A549 (cell line): ENCODE measurements at regions not wholly inside any gene's neighbourhood (a gene's known extent, or its start where the extent isn't known, plus 50 kb on each side); places are given as distances from the start of the nearest gene placed in this dataset.

Source experiments
- ATAC-seq, 2 experiments: fragments of 200-7000 bp in 1 of 2; fragments of >200 bp in 1 of 2; cut with Nextera tagmentation in 1 of 2; cut with Tn5 transposase in 1 of 2; 3 replicates each; pipeline versions ENCODE4 v1.8.0 to v1.9.1; 2018 to 2020; ENCODE audit warnings: mild to moderate bottlenecking in 1 of 2, moderate library complexity in 1 of 2
- CTCF ChIA-PET: fragments of 300-600 bp; sonication (Branson Sonifier 250); formaldehyde crosslinking; extraction: SDS; loops from one replicate; lab custom pipeline; 2021; ENCODE audit warnings: antibody characterized with exemption, inconsistent platforms; lab: Yijun Ruan, JAX
- POLR2A ChIA-PET: fragments of 350-600 bp; formaldehyde crosslinking; extraction: SDS; loops from one replicate; lab custom pipeline; 2021; ENCODE audit warnings: antibody characterized with exemption, inconsistent platforms; lab: Yijun Ruan, JAX
- DNase-seq, 2 experiments: peaks; one replicate each; pipeline versions ENCODE4 v3.0.0 to v3.0.0-alpha.2; 2011 to 2016; ENCODE audit warnings: low read depth in 1 of 2, low spot score in 1 of 2
- FAIRE-seq: peaks from 2 replicates; lab custom pipeline; 2011; peaks lifted over from hg19 to GRCh38; lab: Jason Lieb, UNC
- H3K27ac ChIP-seq, 2 experiments: fragments of >200 bp; sonication (Bioruptor Twin); formaldehyde crosslinking; 3 replicates each; pipeline ENCODE4 v1.5.1; 2016 to 2017
- H3K4me1 ChIP-seq: fragments of >200 bp; sonication (Bioruptor Twin); formaldehyde crosslinking; 3 replicates; pipeline ENCODE4 v1.6.1; 2016
- H3K4me2 ChIP-seq: fragments of >200 bp; sonication (Bioruptor Twin); formaldehyde crosslinking; 3 replicates; pipeline ENCODE4 v1.6.1; 2016
- H3K4me3 ChIP-seq: fragments of >200 bp; sonication (Bioruptor Twin); formaldehyde crosslinking; 3 replicates; pipeline ENCODE4 v1.5.1; 2016
- H3K9me3 ChIP-seq: fragments of >200 bp; sonication (Bioruptor Twin); formaldehyde crosslinking; 3 replicates; pipeline ENCODE4 v1.6.1; 2016
- ATOH8 ChIP-seq: fragments of 250-450 bp; sonication (Bioruptor Pico); IDR thresholded peaks from 2 replicates; pipeline ENCODE4 v1.5.0; 2020; ENCODE audit warnings: low read depth, mild to moderate bottlenecking, moderate library complexity
- BCL3 ChIP-seq: fragments of >200 bp; sonication (Bioruptor Twin); formaldehyde crosslinking; IDR thresholded peaks from 3 replicates; pipeline ENCODE4 v1.6.1; 2016
- EHF ChIP-seq: fragments of 250-450 bp; sonication (Bioruptor Pico); IDR thresholded peaks from 2 replicates; pipeline ENCODE4 v1.5.0; 2020; ENCODE audit warnings: mild to moderate bottlenecking
- EHMT2 ChIP-seq: fragments of 200-600 bp; sonication (generic); IDR thresholded peaks from 2 replicates; pipeline ENCODE4 v1.6.1; 2016; ENCODE audit warnings: antibody characterized with exemption, low read depth, mild to moderate bottlenecking, moderate library complexity
- EP300 ChIP-seq, 2 experiments: fragments of >200 bp; sonication (Bioruptor Twin); formaldehyde crosslinking; IDR thresholded peaks; 2 replicates in 1 of 2; 3 replicates in 1 of 2; pipeline ENCODE4 v1.6.1; 2016 to 2017
- FOSB ChIP-seq: fragments of 250-450 bp; sonication (Bioruptor Pico); IDR thresholded peaks from 2 replicates; pipeline ENCODE4 v1.5.0; 2020; ENCODE audit warnings: mild to moderate bottlenecking, moderate library complexity
- HEYL ChIP-seq: fragments of 250-450 bp; sonication (Bioruptor Pico); IDR thresholded peaks from 2 replicates; pipeline ENCODE4 v1.8.0; 2021; ENCODE audit warnings: mild to moderate bottlenecking, moderate library complexity
- HOXA7 ChIP-seq: fragments of 250-450 bp; sonication (Bioruptor Pico); IDR thresholded peaks from 2 replicates; pipeline ENCODE4 v1.5.0; 2020; ENCODE audit warnings: mild to moderate bottlenecking, moderate library complexity
- HOXB13 ChIP-seq: fragments of 250-450 bp; sonication (Bioruptor Pico); IDR thresholded peaks from 2 replicates; pipeline ENCODE4 v1.5.0; 2020; ENCODE audit warnings: low read depth, mild to moderate bottlenecking, moderate library complexity
- HOXB5 ChIP-seq: fragments of 250-450 bp; sonication (Bioruptor Pico); IDR thresholded peaks from 2 replicates; pipeline ENCODE4 v1.5.0; 2020; ENCODE audit warnings: mild to moderate bottlenecking, moderate library complexity
- JUN ChIP-seq, 2 experiments: fragments of >200 bp; sonication (Bioruptor Twin); formaldehyde crosslinking; IDR thresholded peaks; 2 replicates in 1 of 2; 3 replicates in 1 of 2; pipeline ENCODE4 v1.6.1; 2016 to 2017
- JUNB ChIP-seq: fragments of >200 bp; sonication (Bioruptor Twin); formaldehyde crosslinking; IDR thresholded peaks from 2 replicates; pipeline ENCODE4 v1.6.1; 2016
- KDM1A ChIP-seq: fragments of 200-600 bp; sonication (generic); IDR thresholded peaks from 2 replicates; pipeline ENCODE4 v1.6.1; 2016; ENCODE audit warnings: low read depth, mild to moderate bottlenecking
- NFE2L2 ChIP-seq: fragments of 150-350 bp; conservative IDR thresholded peaks from 2 replicates; pipeline ENCODE4 v1.6.1; 2014; ENCODE audit warnings: low read length
- NR3C1 ChIP-seq: fragments of >200 bp; sonication (Bioruptor Twin); formaldehyde crosslinking; IDR thresholded peaks from 3 replicates; pipeline ENCODE4 v1.6.1; 2017
- POLR2A ChIP-seq: IDR thresholded peaks from 2 replicates; pipeline ENCODE4 v1.6.1; 2012; ENCODE audit warnings: mild to moderate bottlenecking, low read length
- POLR2AphosphoS2 ChIP-seq: conservative IDR thresholded peaks from 2 replicates; pipeline ENCODE4 v1.6.1; 2012; ENCODE audit warnings: low read length, improper control_type of control experiment, inconsistent platforms
- RARB ChIP-seq: fragments of 250-450 bp; sonication (Bioruptor Pico); IDR thresholded peaks from 2 replicates; pipeline ENCODE4 v1.8.0; 2021; ENCODE audit warnings: mild to moderate bottlenecking, moderate library complexity
- RCOR1 ChIP-seq: fragments of 150-350 bp; IDR thresholded peaks from 2 replicates; pipeline ENCODE4 v1.6.1; 2014; ENCODE audit warnings: antibody characterized with exemption, low read length, low read depth
- REST ChIP-seq: fragments of 200-600 bp; sonication (generic); IDR thresholded peaks from 2 replicates; pipeline ENCODE4 v1.6.1; 2016; ENCODE audit warnings: antibody characterized with exemption, mild to moderate bottlenecking, moderate library complexity
- RNF2 ChIP-seq: fragments of 200-600 bp; sonication (generic); IDR thresholded peaks from 2 replicates; pipeline ENCODE4 v1.6.1; 2016; ENCODE audit warnings: low read depth, mild to moderate bottlenecking, antibody characterized with exemption, moderate library complexity, borderline replicate concordance
- SREBF2 ChIP-seq: fragments of 450-650 bp; IDR thresholded peaks from 2 replicates; pipeline ENCODE4 v1.6.1; 2014; ENCODE audit warnings: mild to moderate bottlenecking, moderate library complexity
- TFCP2L1 ChIP-seq: fragments of 250-450 bp; sonication (Bioruptor Pico); IDR thresholded peaks from 2 replicates; pipeline ENCODE4 v1.5.0; 2021; ENCODE audit warnings: mild to moderate bottlenecking
- ZC3H11A ChIP-seq: fragments of 450-650 bp; IDR thresholded peaks from 2 replicates; pipeline ENCODE4 v1.6.1; 2014; ENCODE audit warnings: antibody characterized with exemption, mild to moderate bottlenecking
- WGBS: methylation state at CpG from one replicate; pipeline ENCODE4 v1.1.6; 2017; ENCODE audit errors: missing lambda C conversion rate; 5-methylcytosine and 5-hydroxymethylcytosine counted together
- TF ChIP-seq, protein P1 (sequence below): fragments of 250-450 bp; sonication (Bioruptor Pico); IDR thresholded peaks from 2 replicates; pipeline ENCODE4 v1.5.0; 2021; ENCODE audit warnings: mild to moderate bottlenecking, moderate library complexity, borderline replicate concordance
- TF ChIP-seq, protein P2 (sequence below): IDR thresholded peaks from 2 replicates; pipeline ENCODE4 v1.6.1; 2012; ENCODE audit warnings: low read depth, borderline replicate concordance
- TF ChIP-seq, protein P3 (sequence below): IDR thresholded peaks from 2 replicates; pipeline ENCODE4 v1.6.1; 2012
- TF ChIP-seq, protein P4 (sequence below): fragments of 150-350 bp; IDR thresholded peaks from 2 replicates; pipeline ENCODE4 v1.6.1; 2014; ENCODE audit warnings: low read depth, mild to moderate bottlenecking, low read length

DNA sequence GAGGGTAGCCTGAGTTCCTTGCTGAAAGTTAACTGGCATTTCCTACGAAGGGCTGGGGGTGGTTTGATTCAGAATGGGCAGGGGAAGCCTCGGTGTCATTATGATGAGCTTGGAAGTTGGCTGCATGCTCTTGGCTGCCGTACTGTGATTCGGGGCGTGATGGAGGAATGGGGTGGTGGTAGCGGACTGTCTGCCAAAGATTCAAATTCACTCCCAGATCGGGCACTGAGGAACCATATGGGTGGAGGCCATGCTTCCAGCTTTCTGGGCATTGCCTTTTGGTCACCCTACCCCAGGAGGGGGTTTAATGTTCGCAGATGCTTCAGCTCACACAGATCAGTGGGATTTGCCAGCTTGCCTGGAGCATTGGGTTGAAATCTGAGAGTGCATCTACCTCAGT is 492.8 kb upstream of the EEF2KMT start:
- no peak for DNase-seq
- ATAC-seq = no peak
- ChIA-PET CTCF (interaction anchor here (0.7 to 1.5 kb wide), 2 partner anchors 26 to 657 kb away, joined by 3 read pairs; no protein-coding TSS in a partner anchor), POLR2A (no interaction called here)
- no peak for TF ChIP-seq ATOH8
- no peak for TF ChIP-seq FOSB (CRISPR knock-in tag)
- TF ChIP-seq EHMT2 = no peak
- TF ChIP-seq POLR2A = no peak
- TF ChIP-seq HOXB5 (CRISPR knock-in tag) = no peak
- TF ChIP-seq JUNB = no peak
- TF ChIP-seq BCL3 = no peak
- no peak for TF ChIP-seq NR3C1
- TF ChIP-seq, protein P1, sequence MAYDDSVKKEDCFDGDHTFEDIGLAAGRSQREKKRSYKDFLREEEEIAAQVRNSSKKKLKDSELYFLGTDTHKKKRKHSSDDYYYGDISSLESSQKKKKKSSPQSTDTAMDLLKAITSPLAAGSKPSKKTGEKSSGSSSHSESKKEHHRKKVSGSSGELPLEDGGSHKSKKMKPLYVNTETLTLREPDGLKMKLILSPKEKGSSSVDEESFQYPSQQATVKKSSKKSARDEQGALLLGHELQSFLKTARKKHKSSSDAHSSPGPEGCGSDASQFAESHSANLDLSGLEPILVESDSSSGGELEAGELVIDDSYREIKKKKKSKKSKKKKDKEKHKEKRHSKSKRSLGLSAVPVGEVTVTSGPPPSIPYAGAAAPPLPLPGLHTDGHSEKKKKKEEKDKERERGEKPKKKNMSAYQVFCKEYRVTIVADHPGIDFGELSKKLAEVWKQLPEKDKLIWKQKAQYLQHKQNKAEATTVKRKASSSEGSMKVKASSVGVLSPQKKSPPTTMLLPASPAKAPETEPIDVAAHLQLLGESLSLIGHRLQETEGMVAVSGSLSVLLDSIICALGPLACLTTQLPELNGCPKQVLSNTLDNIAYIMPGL (CRISPR knock-in tag) = no peak
- no peak for TF ChIP-seq POLR2AphosphoS2
- TF ChIP-seq, protein P2, sequence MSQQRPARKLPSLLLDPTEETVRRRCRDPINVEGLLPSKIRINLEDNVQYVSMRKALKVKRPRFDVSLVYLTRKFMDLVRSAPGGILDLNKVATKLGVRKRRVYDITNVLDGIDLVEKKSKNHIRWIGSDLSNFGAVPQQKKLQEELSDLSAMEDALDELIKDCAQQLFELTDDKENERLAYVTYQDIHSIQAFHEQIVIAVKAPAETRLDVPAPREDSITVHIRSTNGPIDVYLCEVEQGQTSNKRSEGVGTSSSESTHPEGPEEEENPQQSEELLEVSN = no peak
- TF ChIP-seq KDM1A = no peak
- TF ChIP-seq TFCP2L1 (CRISPR knock-in tag) = no peak
- no peak for TF ChIP-seq HOXA7 (CRISPR knock-in tag)
- TF ChIP-seq RARB = no peak
- TF ChIP-seq RCOR1 = no peak
- TF ChIP-seq HEYL = no peak
- TF ChIP-seq JUN (IDR thresholded peaks at IDR 0.05) = no peak
- no peak for TF ChIP-seq ZC3H11A
- TF ChIP-seq RNF2 = no peak
- Histone ChIP-seq H3K4me3 (no peak overlapping the region), H3K27ac (no peak overlapping the region), H3K9me3 (no peaks in the 10 kb centered on the region), H3K4me1 (no peaks in the 10 kb centered on the region), H3K4me2 (no peak overlapping the region)
- WGBS = 19% methylated on average over 8 of the region's 8 CpGs
- no peak for FAIRE-seq

GRCh38 chr16:5589812-5590373 is 492.3 kb upstream of the EEF2KMT start:
- no peak for DNase-seq
- TF ChIP-seq, protein P3, sequence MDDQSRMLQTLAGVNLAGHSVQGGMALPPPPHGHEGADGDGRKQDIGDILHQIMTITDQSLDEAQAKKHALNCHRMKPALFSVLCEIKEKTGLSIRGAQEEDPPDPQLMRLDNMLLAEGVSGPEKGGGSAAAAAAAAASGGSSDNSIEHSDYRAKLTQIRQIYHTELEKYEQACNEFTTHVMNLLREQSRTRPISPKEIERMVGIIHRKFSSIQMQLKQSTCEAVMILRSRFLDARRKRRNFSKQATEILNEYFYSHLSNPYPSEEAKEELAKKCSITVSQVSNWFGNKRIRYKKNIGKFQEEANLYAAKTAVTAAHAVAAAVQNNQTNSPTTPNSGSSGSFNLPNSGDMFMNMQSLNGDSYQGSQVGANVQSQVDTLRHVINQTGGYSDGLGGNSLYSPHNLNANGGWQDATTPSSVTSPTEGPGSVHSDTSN = no peak
- TF ChIP-seq, protein P4, sequence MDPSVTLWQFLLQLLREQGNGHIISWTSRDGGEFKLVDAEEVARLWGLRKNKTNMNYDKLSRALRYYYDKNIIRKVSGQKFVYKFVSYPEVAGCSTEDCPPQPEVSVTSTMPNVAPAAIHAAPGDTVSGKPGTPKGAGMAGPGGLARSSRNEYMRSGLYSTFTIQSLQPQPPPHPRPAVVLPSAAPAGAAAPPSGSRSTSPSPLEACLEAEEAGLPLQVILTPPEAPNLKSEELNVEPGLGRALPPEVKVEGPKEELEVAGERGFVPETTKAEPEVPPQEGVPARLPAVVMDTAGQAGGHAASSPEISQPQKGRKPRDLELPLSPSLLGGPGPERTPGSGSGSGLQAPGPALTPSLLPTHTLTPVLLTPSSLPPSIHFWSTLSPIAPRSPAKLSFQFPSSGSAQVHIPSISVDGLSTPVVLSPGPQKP = no peak
- TF ChIP-seq EP300 (IDR thresholded peaks at IDR 0.05) (no peak), EHF (CRISPR knock-in tag) (no peak), REST (no peak), HOXB13 (CRISPR knock-in tag) (no peak), NFE2L2 (no peak), SREBF2 (no peak)
- no peak for ATAC-seq
- WGBS = 4% methylated on average over 7 of the region's 7 CpGs
- H3K4me1 ChIP-seq = no peaks in the 10 kb centered on the region
- FAIRE-seq = no peak
- ChIA-PET CTCF (interaction anchor here (0.7 to 1.5 kb wide), 2 partner anchors 26 to 658 kb away, joined by 3 read pairs; no protein-coding TSS in a partner anchor), POLR2A (no interaction called here)
- no peak overlapping the region for H3K27ac ChIP-seq
- H3K4me3 ChIP-seq = no peak overlapping the region
- no peak overlapping the region for H3K4me2 ChIP-seq
- no peaks in the 10 kb centered on the region for H3K9me3 ChIP-seq
